SK-N-MC (cell line): ENCODE measurements at regions not wholly inside any gene's neighbourhood (a gene's known extent, or its start where the extent isn't known, plus 50 kb on each side); places are given as distances from the start of the nearest gene placed in this dataset.

Experiments
- EZH2 ChIP-seq: fragments of 200-600 bp; sonication (generic); IDR thresholded peaks from one replicate; pipeline ENCODE4 v1.6.1; 2017; ENCODE audit warnings: antibody characterized with exemption
- POLR2AphosphoS5 ChIP-seq: IDR thresholded peaks from 2 replicates; pipeline ENCODE4 v1.6.1; 2012; ENCODE audit warnings: mild to moderate bottlenecking, low read depth, low read length, borderline replicate concordance

DNA sequence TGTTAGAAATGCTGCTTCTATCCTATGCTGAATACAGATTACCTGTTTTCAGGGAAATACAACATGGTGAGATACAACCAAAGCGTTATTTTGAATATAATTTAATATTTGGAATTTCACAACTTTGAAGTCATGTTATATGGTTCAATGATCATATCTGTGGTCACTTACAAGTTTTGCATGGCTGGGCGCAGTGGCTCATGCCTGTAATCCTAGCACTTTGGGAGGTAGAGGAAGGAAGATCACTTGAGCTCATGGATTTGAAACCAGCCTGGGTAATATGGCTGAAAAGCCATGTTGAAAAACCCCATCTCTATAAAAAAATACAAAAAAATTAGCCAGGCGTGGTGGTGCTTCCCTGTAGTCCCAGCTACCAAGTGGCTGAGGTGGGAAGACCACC is 57.9 kb downstream of the DOP1B start:
- TF ChIP-seq EZH2: no peak
- no peak for TF ChIP-seq POLR2AphosphoS5
